SU-DHL-6 (cell line): ENCODE measurements at regions not wholly inside any gene's neighbourhood (a gene's known extent, or its start where the extent isn't known, plus 50 kb on each side); places are given as distances from the start of the nearest gene placed in this dataset.
"Not testable (repeated sequence)": the region's sequence is repeated elsewhere in the genome, so short reads cannot be mapped to it uniquely, and the experiment has no call there.

Experiments
- H2AFZ ChIP-seq: fragments of 200-600 bp; sonication (generic); 2 replicates; pipeline ENCODE4 v1.6.1; 2014; ENCODE audit warnings: low read depth, mild to moderate bottlenecking, moderate library complexity, mixed read lengths, antibody characterized with exemption, low read length; ENCODE audit not compliant: severe bottlenecking
- H3F3A ChIP-seq: fragments of 200-600 bp; shearing (Covaris generic); 2 replicates; pipeline ENCODE4 v1.6.0; 2016; ENCODE audit warnings: antibody characterized with exemption, mild to moderate bottlenecking; ENCODE audit not compliant: insufficient read depth
- H3K27ac ChIP-seq: fragments of 200-600 bp; sonication (generic); 2 replicates; pipeline ENCODE4 v1.5.1; 2016; ENCODE audit warnings: low read depth, mild to moderate bottlenecking, low read length, moderate library complexity, mixed read lengths
- H3K27me3 ChIP-seq: fragments of 200-600 bp; sonication (generic), shearing (Covaris generic); 2 replicates; pipeline ENCODE4 v1.6.0; 2014; ENCODE audit warnings: mild to moderate bottlenecking, low read length
- H3K36me3 ChIP-seq: fragments of 200-600 bp; sonication (generic); 2 replicates; pipeline ENCODE4 v1.6.1; 2014; ENCODE audit warnings: mild to moderate bottlenecking, low read length, mixed read lengths
- H3K4me2 ChIP-seq: fragments of 300-600, 200-600 bp; shearing (Covaris generic), sonication (generic); 2 replicates; pipeline ENCODE4 v1.6.0; 2014; ENCODE audit warnings: low read length, low read depth, mild to moderate bottlenecking; ENCODE audit not compliant: poor library complexity, severe bottlenecking
- H3K4me3 ChIP-seq: fragments of 200-600 bp; sonication (generic); 2 replicates; pipeline ENCODE4 v1.5.1; 2014; ENCODE audit warnings: antibody characterized with exemption, low read length, mild to moderate bottlenecking, mixed read lengths; ENCODE audit not compliant: insufficient read depth, poor library complexity, severe bottlenecking
- H3K79me2 ChIP-seq: fragments of 200-600 bp; sonication (generic); 2 replicates; pipeline ENCODE4 v1.6.1; 2014; ENCODE audit warnings: mild to moderate bottlenecking, low read length, moderate library complexity; ENCODE audit not compliant: insufficient read depth
- H3K9ac ChIP-seq: fragments of 200-600 bp; sonication (generic); 2 replicates; pipeline ENCODE4 v1.7.0; 2014; ENCODE audit warnings: mild to moderate bottlenecking, low read length
- H3K9me2 ChIP-seq: fragments of 200-600 bp; sonication (generic); replicated peaks from 2 replicates; pipeline ENCODE4 v1.6.1; 2014; ENCODE audit warnings: low read length; ENCODE audit not compliant: insufficient read depth
- H3K9me3 ChIP-seq: fragments of 200-600 bp; sonication (generic); 2 replicates; pipeline ENCODE4 v1.6.1; 2014; ENCODE audit warnings: low read length, mixed read lengths; ENCODE audit not compliant: insufficient read depth
- H4K20me1 ChIP-seq: fragments of 200-600 bp; sonication (generic); 2 replicates; pipeline ENCODE4 v1.6.1; 2014; ENCODE audit warnings: low read depth, mild to moderate bottlenecking, antibody characterized with exemption, low read length, moderate library complexity, mixed read lengths
- CTCF ChIP-seq: fragments of 200-600 bp; sonication (generic); IDR thresholded peaks from one replicate; pipeline ENCODE4 v1.5.1; 2017; ENCODE audit warnings: antibody characterized with exemption, mild to moderate bottlenecking, low read length, moderate library complexity; ENCODE audit not compliant: insufficient read depth, poor library complexity, severe bottlenecking
- EZH2phosphoT487 ChIP-seq: fragments of 200-600 bp; sonication (generic), shearing (Covaris generic); conservative IDR thresholded peaks from 2 replicates; pipeline ENCODE4 v1.6.1; 2018; ENCODE audit warnings: mild to moderate bottlenecking, antibody characterized with exemption, low read length, moderate library complexity, mixed read lengths

- H3K4me2 ChIP-seq, H3K36me3 ChIP-seq, H3K27me3 ChIP-seq, H3K9me3 ChIP-seq, H4K20me1 ChIP-seq, H3K9me2 ChIP-seq, H2AFZ ChIP-seq, H3F3A ChIP-seq, H3K27ac ChIP-seq, H3K79me2 ChIP-seq, H3K4me3 ChIP-seq, H3K9ac ChIP-seq: not testable (repeated sequence)
These were observed 421.2 kb upstream of the NDN start for GRCh38 chr15:24108349-24108748.

GRCh38 chr15:24139622-24140021 lies 452.5 kb upstream of the NDN start:
- not testable (repeated sequence) for H2AFZ ChIP-seq, H3K4me2 ChIP-seq, H3K79me2 ChIP-seq, H3K9ac ChIP-seq, H3K9me3 ChIP-seq, H3K36me3 ChIP-seq, H3F3A ChIP-seq, H3K27ac ChIP-seq, H3K9me2 ChIP-seq, H3K4me3 ChIP-seq, H3K27me3 ChIP-seq, H4K20me1 ChIP-seq

- not testable (repeated sequence) for H3K4me3 ChIP-seq, H3K36me3 ChIP-seq, H2AFZ ChIP-seq, H3K27ac ChIP-seq, H3K9me3 ChIP-seq, H3F3A ChIP-seq, H3K4me2 ChIP-seq, H3K9me2 ChIP-seq, H3K9ac ChIP-seq, H3K27me3 ChIP-seq, H3K79me2 ChIP-seq, H4K20me1 ChIP-seq
These were observed 458.0 kb upstream of the NDN start for GRCh38 chr15:24145070-24145469.

GRCh38 chr15:24146251-24146650 lies 459.1 kb upstream of the NDN start:
- no peaks in the 10 kb centered on the region for H3K36me3 ChIP-seq
- no peak overlapping the region for H2AFZ ChIP-seq
- H3F3A ChIP-seq: no peaks in the 10 kb centered on the region
- no peak overlapping the region for H3K9ac ChIP-seq
- no peak overlapping the region for H3K4me2 ChIP-seq
- no peak overlapping the region for H3K27ac ChIP-seq
- H3K27me3 ChIP-seq: no peaks in the 10 kb centered on the region
- TF ChIP-seq CTCF (no peak), EZH2phosphoT487 (no peak)
- H3K9me3 ChIP-seq: no peaks in the 10 kb centered on the region
- no peaks in the 10 kb centered on the region for H3K79me2 ChIP-seq
- H3K4me3 ChIP-seq: no peak overlapping the region
- no peaks in the 10 kb centered on the region for H3K9me2 ChIP-seq
- H4K20me1 ChIP-seq: no peaks in the 10 kb centered on the region

GRCh38 chr15:24150542-24150941 lies 463.4 kb upstream of the NDN start:
- Histone ChIP-seq H3K27me3 (no peaks in the 10 kb centered on the region), H4K20me1 (no peaks in the 10 kb centered on the region), H3K4me3 (no peak overlapping the region), H3K9me2 (no peaks in the 10 kb centered on the region), H3K9ac (no peak overlapping the region), H2AFZ (no peak overlapping the region), H3K27ac (no peak overlapping the region), H3F3A (no peaks in the 10 kb centered on the region), H3K36me3 (no peaks in the 10 kb centered on the region), H3K9me3 (no peaks in the 10 kb centered on the region), H3K4me2 (no peak overlapping the region), H3K79me2 (no peaks in the 10 kb centered on the region)
- TF ChIP-seq CTCF: no peak

- H4K20me1 ChIP-seq, H3K27me3 ChIP-seq, H3K27ac ChIP-seq, H3K79me2 ChIP-seq, H3K9me3 ChIP-seq, H3K9ac ChIP-seq, H2AFZ ChIP-seq, H3F3A ChIP-seq, H3K36me3 ChIP-seq, H3K4me3 ChIP-seq, H3K4me2 ChIP-seq, H3K9me2 ChIP-seq: not testable (repeated sequence)
These were observed 471.2 kb upstream of the NDN start for GRCh38 chr15:24158306-24158705.

- not testable (repeated sequence) for H3K9me2 ChIP-seq, H2AFZ ChIP-seq, H3K36me3 ChIP-seq, H4K20me1 ChIP-seq, H3K27ac ChIP-seq, H3K9me3 ChIP-seq, H3K4me2 ChIP-seq, H3K27me3 ChIP-seq, H3K4me3 ChIP-seq, H3K79me2 ChIP-seq, H3K9ac ChIP-seq, H3F3A ChIP-seq
These were observed 478.4 kb upstream of the NDN start for GRCh38 chr15:24165512-24165911.
